ENCODE measurements at regions not wholly inside any gene's neighbourhood (a gene's known extent, or its start where the extent isn't known, plus 50 kb on each side); places are given as distances from the start of the nearest gene placed in this dataset.
A peak's percentile ranks its signal among the peaks of the same experiment; 100 is the strongest.

DNA sequence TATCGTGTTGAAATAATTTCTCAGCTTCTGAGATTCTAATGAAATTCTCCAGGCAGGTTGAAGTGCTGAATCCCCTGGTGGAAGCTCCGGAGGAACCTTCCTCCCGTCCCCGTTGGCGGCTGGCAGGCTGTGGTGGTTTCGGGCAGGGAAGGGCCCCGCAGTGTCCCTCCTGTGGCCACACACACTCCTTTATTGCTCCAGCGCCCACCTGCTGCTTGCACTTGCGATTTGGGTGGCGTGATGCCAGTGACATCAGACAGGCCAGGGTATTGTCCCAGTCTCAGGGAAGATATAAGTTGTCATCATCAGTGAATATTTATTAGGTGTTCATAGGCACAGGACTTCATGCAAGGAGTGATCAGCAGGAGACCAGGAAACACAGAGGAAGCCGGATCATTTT lies 530.4 kb downstream of the QKI start:
- no peak for DNase-seq

DNA sequence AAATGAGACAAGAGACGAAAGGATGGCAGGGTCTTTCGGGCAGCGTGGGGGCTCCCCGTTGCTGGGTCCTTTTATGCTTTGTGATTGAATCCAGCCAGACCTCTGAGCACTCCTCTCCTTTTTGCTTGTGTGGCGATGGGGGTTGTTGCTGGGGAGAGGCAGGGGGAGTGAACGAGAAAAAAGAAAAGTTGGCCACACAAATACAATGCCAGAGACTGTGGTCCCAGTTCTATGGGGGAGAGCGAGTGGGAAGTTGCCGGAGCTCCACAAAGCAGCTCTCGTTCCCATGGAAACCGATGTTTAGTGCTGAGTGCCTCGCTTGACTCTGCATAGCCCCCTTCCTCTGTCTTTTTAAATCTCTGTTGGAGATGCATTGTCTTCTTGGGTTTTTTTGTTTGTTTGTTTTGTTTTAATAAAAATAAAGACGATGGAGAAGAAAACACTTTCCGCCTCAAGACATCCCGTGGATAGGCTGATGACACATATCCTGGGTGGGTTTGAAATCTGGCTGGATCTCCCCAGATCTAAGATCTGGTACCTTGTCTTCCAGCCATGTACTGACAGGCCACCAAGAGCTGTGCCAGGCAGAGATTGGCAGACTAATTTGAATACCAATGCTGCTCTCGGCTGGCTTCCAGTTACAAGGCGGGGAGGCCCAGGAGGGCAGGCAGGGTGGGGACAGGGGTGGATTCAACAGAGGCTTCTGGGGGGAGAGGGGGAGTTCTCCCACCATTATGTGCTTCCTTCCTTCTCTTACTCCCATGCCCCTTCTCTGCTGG lies 529.3 kb downstream of the QKI start:
- DNase-seq = peak; percentile 67

DNA sequence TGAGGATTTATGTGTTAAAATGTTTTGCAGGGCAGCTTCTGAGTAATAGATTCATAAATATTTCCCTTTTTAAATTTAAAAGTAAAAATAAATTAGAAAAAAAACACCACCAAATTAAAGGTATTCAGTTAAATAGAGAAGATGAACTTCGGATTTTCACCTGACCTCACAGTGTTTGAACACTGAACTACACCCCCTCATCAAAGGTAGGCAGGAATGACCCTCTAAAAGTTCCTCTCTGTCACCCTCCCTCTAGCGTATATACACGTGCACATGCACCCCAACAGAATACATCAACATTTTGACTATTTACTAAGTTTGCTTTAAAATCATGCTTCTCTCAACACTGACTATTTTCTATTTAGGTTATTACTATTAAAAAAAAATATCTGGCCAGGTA lies 528.3 kb downstream of the QKI start:
- no peak for DNase-seq

DNA sequence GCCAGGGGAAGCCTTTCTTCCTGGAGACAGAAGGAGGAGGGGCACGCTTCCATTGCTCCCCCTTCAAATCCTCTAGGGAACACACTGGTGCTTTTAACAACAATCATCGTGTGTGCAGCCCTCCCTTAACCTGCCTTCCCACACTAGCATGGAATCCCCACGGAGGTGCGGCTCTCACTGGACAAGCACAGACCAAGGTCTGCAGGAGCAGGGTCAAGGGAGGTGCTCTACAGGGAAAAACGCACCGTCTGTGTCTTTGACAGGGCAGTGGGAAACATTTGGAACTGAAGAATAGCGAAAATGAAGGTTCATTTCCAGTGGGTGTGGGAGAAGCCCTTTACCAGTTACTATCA lies 527.1 kb downstream of the QKI start:
- DNase-seq = no peak

DNA sequence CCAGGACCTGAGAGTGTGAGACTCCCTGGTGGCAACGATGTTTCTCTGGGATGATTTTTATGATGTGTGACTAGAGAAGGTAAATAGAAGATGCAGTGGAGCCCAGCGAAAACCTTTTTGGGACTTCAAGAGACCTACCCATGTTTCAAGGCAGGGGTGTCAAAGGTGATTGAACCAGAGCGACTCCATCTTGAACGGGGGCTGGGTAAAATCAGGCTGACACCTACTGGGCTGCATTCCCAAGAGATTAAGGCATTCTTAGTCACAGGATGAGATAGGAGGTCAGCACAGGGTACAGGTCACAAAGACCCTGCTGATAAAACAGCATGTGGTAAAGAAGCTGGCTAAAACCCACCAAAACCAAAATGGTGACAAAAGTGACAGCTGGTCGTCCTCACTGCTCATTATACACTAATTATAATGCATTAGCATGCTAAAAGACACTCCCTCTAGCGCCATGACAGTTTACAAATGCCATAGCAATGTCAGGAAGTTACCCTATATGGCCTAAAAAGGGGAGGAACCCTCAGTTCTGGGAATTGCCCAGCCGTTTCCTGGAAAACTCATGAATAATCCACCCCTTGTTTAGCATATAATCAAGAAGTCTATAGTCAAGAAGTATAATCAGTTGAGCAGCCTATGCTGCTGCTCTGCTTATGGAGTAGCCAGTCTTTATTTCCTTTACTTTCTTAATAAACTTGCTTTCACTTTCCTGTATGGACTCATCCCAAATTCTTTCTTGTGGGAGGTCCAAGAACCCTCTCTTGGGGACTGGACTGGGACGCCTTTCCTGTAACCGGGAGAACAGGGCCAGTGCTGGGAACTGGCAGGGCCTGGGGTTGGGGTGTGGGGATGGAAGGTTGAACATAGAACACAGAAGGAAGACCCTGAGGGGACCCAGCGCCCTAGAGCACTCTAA lies 526.4 kb downstream of the QKI start:
- no peak for DNase-seq

DNA sequence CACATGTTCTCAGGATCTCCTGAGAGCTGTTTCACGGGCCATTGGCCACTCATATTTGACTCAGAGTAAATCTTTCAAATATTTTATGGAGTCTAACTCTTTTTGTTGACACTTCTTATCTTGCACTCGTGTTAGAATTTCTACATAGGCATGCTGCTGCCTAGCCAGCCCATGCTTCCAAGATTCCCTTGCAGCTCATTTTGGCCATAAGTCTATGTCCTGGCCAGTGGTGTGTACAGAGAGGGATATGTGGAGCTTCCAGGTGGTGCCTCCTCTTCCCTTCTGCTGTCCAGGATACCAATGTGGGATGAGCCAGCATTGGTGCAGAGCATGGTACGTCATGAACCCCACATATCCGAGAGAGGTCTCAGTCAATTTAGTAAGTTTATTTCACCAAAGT lies 522.6 kb downstream of the QKI start:
- no peak for DNase-seq

DNA sequence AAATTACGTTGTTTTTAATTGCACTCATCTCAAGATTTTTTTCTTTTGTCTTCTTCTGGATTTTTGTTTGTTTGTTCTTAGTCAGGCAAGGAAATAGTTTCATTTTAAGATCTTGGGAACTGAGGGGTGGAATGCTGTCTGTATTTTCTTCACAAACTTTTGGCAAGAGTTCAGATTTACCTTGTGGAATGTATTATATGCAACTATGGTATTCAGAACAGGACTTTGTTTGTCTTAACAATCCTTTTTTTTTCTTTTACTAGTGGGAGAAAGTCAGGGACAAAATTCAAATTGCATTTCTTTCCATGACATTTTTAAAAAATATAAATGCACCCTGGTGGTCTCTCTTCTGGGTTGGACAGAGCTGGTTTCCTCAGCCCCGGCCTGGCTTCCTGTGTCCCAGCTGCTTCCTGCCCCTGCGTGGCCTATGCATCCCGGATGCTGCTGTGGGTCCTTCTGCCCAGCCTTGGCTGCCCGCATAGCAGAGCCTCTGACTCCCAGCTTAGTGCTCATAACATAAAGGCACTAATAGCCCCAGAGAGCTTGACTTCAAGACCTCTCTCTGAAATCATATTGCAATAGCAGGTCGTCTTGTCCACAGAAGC lies 520.7 kb downstream of the QKI start:
- no peak for DNase-seq

DNA sequence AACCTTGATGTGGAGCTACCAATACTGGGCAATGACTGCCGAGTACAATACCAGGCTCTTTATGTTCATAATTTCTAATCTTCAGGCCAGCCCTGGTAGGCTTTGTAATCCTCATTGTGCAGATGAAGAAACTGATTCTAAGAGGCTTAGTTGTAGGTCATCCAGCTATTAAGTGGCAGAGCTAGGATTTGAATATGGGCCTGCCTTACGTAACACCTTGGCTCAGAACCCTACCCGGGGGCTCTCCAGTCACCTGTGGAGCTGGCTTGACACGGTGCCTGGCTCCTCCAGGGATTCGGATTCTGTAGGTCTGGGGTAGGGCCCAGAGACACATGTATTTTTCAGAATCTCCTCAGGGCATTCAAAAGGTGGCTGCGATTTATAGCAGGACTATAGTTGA lies 515.5 kb downstream of the QKI start:
- no peak for DNase-seq

DNA sequence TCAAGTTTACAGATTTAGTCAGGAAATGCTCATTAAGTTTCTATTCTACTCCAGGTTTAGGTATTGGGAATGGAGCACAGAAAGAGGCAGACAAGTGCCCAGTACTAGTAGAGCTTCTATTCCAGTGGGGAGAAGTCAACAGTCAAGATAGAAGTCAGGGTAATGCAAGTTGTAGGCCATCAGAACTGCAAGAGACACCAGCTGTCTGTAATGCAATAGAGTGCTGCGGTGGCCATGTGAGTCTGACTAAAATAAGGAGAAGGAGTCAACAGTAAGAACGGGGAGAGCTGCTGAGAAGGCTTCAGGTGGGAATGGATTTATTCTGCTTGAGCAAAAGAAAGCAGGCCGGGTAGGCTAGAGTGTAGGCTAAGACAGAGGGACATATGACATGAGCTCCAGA lies 515.0 kb downstream of the QKI start:
- DNase-seq = no peak

DNA sequence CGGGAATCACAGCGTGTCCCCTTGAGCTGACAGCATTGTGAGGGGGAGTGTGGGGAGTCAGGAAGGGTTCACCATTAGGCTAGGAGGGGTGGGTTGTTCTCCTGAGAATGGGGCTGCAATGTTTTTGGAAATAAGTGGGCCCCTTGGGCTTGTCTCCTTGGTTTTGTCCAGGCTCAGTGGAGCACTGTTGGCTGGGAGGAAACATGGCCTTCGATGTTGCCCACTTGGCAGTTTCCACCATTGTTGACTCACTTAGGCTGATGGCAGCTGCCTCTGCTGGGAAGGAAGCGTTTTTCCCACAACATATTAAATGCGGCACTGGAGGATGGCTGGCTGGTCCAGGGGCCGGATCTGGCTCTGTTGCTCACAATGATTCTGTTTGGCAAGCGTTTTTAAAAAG lies 512.1 kb downstream of the QKI start:
- DNase-seq = no peak

DNA sequence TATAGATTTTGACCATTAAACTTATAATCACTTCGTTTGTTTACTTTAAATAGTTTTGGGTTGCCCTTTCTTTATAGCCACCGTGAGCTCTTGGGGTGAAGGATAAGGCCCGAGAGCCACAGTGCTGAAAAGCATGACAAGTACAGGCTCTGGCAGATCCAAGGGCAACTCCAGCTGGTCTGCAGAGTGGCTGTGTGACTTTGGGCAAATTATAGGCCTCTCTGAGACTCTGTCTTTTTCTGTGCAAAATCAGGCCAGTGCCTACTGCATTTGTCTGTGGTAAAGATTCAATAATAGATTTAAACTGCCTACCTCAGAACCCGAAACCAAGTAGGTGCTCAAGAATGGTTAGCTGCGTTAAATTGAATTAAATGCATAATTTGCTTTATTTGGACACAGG lies 511.3 kb downstream of the QKI start:
- DNase-seq = no peak

DNA sequence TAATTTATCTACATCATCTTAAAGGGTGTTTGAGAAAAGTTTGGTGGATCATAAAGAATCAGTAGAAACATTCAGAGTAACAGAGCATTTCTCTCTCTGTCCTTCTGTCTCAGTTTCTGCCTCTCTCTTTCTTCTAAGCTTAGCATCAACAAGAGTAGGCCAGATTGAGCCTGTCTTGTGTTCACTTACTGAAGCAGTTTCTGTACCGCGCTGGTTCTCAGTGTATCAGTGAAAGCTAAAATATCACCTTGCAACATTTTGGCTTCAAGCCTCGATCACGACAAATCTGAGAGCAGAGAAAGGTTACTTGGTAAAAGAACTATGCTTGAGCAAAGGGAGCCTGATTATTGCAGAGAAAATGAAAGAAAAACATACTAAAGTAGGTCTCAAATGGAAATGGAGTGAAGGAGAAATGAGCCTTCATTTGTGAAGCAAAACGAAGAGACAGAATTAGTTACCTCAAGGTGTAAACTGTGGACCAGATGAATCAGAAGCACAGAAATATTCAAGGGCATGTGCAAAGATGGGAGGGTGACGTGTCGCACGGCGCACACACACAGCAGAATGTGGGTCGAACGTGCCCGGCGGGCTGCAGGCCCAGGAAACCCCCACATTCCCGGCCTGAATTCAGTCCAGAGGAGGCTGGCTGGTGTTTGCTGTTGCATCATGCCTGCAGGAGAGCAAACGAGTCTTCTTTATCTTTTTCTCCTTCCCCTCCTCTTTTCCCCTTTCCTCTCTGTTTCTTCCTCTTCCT lies 509.3 kb downstream of the QKI start:
- no peak for DNase-seq

DNA sequence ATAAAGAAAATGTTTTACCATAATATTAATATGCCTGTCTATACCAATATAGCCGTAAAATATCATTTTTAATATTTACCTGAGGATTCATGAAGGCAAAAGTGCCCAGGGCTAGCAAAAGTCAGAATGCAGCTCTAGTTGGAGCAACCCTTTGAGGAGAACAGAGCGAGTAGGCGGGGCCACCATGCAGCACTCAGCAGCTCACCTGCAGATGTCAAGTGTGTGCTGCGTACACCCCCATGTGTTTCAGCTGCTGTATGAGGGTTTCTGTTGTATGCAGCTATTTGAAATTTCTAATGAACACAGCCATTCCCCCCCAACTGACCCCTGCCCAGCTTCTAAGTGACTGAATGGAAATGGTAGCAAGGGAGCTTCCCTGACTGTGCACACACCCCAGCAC lies 508.0 kb downstream of the QKI start:
- DNase-seq = no peak

DNA sequence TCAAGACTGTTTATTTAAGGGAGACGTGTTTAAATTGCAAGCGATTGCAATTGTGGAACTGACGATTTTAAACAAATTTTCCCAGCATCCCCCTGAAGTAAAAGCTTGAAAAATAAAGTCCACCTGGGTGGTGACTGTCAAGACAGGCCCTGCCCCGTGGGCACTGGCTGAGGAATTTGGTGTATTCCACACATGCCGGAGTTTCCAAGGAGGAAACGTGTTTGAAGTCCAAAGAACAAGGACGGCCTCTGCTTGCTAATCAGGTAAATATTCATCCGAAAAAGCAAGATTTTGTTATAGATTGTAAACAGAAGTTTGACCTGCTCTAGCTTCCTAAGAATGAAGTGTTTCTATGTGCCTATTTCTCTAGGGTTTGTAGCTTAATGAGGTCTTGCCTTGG lies 505.1 kb downstream of the QKI start:
- no peak for DNase-seq

DNA sequence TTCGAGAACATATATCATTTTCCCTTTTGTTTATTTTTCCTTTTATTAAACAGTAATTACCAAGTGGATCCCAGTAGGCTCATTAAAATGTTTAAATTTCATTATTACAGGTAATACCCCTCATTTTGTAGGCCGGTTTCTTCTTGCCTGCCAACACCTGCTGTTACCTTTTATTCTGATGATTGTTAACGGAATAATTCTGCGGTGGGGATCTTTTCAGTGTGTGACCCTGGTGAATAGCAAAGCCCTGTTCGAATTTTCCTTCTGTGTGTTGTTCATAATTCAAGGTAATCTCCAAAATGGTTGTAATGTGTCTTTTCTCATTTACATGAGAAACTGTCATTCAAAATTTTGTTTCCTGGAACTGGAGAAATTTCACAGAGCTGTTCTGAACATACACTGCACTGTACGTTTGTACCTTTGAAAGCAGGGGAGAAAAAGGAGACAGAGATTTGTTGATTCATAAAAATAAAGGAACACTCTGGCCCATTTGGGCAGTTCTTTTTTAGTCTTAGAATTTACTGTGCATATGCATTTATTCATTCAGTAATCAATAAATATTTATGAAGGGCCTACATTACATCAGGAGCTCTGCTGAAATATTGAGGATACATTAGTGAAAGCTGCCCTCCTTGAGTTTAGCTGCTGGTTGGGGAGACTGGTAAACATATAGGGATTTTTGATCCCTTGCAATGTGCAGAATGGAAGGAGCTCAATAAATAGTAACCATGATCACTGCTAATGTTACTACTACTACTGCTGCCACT lies 502.0 kb downstream of the QKI start:
- no peak for DNase-seq

DNA sequence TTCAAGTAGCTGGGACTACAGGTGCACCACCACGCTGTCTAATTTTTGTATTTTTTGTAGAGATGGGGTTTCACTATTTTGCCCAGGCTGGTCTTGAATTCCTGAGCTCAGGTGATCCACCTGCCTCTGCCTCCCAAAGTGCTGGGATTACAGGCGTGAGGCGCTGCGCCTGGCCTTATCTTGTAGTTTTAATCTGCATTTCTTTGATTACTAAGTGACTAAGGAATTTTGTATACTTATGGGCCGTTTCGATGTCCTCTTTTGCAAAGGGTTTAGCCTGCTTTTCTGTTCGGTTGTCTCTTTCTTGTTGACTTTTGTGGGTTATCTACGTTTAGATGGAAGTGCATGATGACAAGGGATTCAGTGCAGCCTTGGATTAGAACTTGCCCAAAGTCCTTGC lies 500.6 kb downstream of the QKI start:
- DNase-seq = no peak

DNA sequence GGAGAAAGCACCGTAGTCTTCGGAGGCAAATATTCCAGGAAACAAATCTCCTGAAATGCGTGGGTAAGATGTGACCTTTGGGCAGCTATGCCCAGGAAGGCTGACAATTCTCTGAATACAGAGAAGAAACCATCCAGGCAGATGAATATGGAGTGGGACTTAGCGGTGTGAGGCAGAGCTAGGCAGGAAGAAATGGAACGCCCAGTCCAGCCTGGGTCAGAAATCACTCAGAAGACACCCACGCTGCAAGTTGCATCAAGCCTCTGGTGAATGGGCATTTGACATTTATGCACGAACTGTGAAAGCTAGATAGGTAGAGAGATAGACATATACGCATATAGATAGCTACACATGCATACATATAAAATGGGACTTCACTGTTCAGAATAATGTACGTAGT lies 498.5 kb downstream of the QKI start:
- no peak for DNase-seq

DNA sequence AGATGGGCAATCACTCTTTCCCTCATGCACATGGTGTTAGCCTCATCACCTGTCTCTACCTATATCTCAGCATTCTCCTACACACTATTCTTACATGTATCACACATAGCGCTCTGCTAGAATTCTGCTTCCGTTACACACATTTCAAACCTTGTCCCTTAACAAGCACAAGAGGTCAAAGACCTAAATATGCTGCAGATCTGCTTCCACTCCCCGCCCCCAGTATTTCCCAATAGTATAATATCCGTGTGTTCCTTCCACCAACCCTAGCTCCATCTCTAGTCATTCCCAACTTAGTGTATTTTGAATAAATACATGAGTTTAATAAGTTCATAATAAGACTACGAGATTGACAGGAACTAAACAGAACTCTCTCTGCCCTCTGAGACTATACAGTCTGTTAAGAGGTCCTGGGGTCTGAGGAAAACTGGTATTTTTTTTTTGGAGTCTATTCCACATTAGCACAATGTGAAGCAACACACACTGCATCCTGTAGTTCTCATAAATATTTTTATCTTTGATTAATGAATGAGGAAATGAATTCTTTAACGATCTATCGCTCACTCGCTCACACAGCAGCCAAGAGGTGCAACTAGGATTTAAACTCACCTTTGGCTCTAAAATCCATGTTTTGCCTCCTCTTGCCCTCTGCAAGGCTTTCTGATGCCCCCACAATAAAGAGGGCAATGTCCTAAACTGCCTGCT lies 491.6 kb downstream of the QKI start:
- DNase-seq = no peak

DNA sequence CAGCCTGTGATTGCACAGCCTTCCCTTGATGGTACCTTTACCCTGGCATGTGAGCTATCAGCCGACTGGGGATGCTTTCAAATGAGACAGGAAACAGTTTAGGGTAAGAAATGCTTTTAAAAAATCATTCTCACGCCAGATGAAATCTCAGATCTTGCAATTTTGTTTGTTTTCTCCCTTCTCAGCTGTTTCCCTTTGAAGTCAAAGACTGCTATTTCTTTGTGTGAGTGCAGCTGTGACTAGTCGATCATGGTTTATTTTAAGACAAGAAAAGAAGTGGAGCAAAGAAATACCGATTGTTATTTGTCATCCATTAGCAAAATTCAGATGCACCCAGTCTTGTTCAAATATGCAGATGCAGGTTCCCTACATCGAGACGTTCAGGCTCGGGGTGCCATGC lies 489.7 kb downstream of the QKI start:
- DNase-seq = no peak

DNA sequence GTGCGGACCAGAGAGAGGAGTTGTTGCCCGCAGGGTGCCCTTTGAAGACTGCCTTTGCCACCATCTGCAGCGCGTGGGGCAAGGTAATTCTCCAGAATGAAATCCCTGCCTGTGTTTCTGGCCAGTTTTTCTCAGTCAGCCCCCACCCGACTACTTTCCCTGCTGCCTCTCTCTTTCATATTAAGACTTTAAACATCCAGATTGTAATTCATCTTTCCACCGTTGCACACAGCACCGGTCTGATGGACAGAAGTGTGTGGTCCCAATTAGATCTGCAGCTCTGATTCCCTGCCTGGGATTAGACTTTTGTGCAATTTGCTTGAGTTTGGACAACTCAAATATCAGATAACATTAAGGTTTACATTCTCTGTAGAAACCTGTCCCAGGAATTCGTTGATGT lies 489.0 kb downstream of the QKI start:
- no peak for DNase-seq

DNA sequence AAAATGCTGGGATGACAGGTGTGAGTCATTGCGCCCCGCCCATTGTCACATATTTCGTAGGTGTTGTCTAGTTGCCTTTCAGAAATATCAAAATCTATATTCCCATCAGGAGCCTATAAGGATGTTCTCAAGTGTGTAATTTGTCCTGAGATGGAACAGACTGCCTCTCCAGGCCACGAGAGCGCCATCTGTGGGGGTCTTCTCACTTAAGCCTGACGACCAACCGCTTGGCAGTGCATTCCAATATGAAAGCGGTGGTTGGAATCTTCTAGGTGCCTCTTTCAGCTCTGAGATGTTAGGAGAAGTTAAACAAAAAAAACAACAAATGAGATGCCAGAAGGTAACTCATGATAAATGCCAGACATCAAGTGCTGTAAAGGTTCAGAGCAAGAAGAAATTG lies 488.5 kb downstream of the QKI start:
- DNase-seq = no peak

Data from right kidney (tissue), 1 donor.